GM18499 (cell line): ENCODE measurements at regions not wholly inside any gene's neighbourhood (a gene's known extent, or its start where the extent isn't known, plus 50 kb on each side); places are given as distances from the start of the nearest gene placed in this dataset.
"Not testable (repeated sequence)": the region's sequence is repeated elsewhere in the genome, so short reads cannot be mapped to it uniquely, and the experiment has no call there.

ENCODE experiments used
- ATAC-seq: cut with Tn5 transposase; IDR thresholded peaks from one replicate; pipeline ENCODE4 v1.9.1; 2021; ENCODE audit warnings: moderate number of reproducible peaks; ENCODE audit not compliant: insufficient read depth, unreplicated experiment

DNA sequence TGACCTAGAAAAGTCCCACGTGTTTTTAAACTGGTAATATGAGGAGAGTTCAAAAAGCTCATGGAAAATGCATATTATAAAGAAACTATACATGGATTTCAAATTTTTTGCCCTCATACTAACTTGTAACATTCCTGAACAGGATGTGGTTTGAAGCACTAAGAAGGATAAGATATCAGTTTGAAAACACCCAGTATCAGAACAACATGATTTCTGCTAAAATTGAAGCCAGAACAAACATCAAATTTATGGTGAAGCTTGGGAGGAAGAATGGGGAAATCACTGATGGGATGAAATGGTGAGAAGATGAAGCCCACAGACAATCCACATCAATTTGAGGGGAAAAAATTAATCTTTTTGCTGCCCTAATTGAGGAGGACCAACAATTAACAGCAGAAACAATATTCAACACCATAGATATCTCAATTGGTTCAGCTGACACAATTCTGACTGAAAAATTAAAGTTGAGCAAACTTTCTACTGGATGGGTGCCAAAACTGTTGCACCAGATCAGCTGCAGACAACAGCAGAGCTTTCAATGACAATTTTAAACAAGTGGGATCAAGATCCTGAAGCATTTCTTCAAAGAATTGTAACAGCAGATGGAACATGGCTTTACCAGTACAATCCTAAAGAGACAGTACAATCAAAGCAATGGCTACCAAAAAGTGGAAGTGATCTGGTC is 113.2 kb upstream of the SNX2 start:
- no peak for ATAC-seq

DNA sequence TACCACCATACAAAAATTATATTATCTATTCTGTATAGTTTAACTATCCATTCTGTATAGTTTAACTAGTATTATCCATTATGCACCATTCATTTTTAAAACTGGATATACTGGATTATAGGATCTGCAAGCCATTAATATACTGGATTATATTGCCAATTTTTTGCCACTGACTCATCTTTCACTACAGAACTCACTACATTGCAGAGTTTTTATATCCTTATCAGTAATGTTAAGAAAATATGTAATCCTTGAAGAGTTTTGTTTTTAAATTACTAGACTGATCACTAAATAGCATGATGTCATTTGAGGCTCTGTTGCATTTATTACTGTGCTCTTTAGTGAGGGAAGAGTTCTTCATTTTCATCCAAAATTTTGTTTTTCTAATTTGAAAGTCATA is 109.8 kb upstream of the SNX2 start:
- ATAC-seq = no peak

DNA sequence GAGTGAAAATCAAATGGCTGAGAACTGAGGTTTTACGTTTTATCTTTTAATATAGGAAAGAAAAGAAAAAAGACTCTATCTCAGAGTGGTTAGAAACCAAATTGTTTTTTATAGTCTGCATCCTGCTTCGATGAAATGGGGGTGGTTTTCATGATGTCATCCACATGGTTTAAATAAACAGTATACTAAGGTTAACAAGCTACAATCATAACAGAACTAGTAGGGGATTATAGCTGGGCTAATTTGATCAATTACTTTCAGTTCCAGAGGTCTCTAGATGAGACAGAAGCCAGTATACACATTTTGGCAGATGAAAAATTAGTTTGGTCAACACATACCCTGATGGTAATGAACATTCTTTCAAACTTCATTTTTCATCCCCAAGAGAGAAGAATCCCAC is 106.3 kb upstream of the SNX2 start:
- ATAC-seq = peak; percentile 57

DNA sequence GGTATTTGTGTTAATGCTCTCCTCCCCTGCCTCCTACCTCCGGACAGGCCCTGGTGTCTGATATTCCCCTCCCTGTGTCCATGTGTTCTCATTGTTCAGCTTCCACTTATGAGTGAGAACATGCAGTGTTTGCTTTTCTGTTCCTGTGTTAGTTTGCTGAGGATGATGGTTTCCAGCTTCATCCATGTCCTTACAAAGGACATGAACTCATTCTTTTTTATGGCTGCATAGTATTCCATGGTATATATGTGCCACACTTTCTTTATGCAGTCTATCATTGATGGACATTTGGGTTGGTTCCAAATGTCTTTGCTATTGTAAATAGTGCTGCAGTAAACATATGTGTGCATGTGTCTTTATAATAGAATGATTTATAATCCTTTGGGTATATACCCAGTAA is 105.2 kb upstream of the SNX2 start:
- ATAC-seq = not testable (repeated sequence)

DNA sequence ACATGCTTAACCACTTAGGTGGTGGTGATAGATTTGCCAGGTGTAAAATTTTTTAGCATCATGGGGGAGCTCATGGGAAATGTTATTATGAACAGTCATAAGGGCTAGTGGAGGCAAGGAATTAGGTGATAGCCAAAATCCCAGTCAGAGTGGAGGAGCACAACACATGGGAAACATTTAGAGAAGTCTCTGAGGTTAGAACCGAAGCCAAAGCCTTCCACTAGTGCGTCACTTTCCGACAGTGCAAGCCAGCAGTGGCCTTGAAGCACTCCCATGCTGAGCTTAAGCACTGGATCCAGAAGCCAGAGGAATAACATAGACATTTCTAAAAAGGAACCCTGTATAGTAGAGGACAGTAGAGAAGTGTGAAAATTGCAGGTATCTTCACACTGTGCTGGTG is 101.5 kb upstream of the SNX2 start:
- ATAC-seq = no peak

DNA sequence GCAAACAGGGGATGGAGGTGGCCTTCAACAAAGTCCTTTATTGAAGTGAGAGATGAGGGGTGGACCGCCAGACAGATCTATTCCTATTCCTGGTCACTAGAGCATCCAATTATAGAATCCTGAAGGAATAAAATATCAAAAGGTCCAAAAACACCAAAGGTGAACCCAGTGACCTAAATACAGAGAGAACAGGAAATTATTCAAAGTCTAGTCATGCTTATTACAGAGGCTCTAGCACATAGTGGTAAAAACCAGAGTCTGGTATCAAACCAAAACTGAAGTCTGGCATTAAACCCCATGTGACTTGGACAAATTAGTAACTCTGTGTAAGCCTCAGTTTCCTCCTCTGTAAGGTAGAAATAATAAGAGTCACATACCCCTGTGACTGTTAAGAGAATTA is 100.5 kb upstream of the SNX2 start:
- no peak for ATAC-seq

DNA sequence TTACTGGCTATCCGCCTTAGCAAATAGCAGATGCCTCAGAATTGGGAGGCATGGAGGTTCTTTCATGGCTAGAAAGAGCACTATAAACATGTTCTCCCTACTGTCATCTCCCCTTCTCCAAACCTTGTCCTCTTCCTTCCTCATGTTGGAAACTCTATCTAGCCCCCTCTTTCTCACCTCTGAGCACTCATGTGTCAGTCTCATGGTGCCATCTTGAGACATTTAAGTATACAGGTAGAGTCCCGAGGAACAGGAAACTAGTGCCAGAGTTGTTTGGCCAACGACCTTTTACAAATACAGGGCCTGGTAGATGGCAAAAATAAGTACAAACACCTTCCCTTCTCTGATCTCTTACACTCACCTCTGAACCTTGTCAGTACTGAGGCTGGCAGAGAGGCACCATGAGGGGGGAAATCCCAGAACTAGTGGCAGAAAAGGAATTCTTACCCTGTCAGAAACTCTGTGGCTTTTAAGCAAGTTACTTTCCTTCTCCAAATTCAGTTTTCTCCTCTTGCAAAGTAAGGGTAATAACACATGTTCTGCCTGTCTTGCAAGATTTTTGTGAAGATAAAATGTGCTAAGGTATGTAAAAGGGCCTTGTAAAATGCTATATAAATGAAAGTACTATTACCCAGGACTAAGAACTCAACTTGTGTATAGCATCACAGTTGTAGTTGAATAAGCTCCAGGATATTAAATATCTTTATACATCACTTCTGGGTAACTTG is 94.1 kb upstream of the SNX2 start:
- no peak for ATAC-seq

DNA sequence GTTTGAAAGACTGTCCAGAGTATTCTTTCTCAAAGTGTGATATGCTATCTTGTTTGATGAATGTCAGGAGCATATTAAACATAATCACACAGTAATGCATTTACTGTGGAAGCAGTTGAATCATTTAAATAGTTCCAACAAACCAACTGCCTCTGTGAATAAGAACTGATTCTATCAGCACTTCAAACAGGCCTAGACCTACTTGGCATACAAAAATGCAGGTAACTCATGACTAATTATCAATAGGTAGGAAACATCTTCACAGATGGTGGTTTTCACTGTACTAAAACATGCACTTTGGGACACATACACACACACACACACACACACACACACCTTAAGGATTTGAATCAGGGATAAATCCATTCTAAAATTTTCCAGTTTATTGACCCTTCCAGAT is 91.2 kb upstream of the SNX2 start:
- ATAC-seq = no peak

DNA sequence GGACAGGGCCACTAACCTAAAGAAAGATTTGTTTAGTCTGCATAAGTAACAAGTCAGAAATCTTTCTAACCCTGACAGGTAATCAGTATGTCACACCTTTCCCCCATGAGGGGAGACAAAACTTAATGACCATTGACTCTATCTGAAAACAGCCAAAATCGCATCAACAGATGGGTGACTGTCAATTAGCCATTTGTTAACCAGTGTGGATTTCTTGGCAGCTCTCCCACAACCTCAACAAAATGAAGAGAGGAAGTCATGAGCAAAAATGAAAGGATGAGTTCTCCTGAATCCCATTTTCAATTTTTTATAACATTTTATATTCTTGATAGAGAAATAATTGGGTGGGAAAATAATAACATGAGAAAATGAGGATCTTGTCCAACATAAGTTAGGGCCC is 84.6 kb upstream of the SNX2 start:
- ATAC-seq = no peak

DNA sequence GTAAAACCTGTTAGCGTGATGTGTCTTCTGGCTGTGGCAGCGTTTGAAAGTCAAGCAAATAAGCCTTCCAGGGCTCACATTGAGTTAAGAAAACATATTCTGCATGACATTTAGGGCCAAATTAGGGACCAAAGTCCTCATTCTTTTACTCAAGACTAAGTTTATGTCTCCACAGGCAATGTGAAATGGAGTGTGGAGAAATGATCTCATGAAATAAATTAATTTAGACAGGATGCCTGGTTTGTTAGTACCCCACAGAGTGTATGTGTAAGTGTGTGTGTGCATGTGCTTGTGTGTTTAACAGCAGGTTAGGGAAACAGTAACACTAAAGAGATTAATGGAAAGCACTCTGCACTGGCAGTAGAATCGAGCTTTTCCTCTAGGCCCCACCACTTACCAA is 82.9 kb upstream of the SNX2 start:
- no peak for ATAC-seq

DNA sequence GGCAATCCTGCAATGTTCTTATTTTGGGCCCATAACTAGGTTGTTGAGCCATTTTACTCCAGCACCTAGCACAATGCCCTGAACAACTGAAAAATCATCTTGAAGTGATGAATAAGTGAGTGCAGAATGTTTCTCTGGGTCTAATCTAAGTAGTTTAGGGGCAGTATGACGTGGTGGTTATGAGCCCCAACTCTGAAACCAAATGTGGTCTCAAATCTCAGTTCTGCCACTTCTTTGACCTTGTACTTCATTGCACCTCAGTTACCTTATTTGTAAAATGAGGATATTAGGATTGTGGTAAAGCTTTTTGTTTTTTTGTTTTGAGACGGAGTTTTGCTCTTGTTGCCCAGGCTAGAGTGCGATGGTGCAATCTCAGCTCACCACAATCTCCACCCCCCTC is 80.9 kb upstream of the SNX2 start:
- ATAC-seq = no peak

DNA sequence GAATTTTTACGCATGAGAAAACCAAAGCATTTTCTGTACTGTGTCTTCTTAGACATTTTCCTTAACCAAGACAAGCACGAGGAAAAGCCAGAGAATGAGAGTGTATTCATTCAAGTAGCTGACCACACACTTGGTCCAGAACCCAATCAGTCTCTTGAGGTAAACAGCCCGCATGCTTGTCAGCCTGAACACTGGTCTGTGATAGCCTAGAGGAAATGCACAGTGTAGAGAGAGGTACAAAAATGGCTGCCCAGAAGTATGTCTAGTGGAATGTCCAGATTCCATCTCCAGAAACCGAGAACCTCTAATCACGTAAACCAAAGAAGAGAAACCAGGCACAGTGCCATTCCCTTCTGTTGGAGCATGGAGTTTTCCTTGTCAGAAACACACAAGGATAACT is 80.0 kb upstream of the SNX2 start:
- no peak for ATAC-seq

DNA sequence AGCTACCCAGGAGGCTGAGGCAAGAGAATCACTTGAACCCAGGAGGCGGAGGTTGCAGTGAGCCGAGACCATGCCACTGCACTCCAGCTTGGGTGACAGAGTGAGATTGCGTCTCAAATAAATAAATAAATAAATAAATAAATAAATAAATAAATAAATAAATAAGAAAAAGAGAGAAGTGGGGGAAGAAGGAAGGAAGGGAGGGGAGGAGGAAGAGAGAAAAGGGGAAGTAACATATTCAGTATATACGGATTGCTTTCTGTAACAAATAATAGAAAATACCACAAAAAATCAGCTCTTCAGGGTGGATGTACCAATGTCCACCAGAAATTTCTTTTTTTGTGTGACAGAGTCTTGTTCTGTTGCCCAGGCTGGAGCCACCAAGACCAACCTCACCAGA is 78.1 kb upstream of the SNX2 start:
- not testable (repeated sequence) for ATAC-seq

DNA sequence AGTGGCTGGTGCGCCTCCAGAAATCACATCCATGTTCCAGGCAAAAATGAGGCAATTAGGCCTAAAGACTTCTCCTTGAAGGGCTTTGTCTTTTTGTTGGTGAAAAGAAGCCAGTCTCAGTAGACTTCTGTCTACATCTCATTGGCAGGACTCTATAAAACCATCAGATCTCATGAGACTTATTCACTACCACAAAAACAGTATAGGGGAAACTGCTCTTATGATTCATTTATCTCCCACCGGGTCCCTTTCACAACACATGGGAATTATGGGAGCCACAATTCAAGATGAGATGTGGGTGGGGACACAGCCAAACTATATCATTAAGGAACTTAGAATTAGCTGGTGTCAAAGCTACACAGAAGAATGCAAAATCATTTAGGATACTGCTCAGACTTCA is 77.7 kb upstream of the SNX2 start:
- no peak for ATAC-seq

DNA sequence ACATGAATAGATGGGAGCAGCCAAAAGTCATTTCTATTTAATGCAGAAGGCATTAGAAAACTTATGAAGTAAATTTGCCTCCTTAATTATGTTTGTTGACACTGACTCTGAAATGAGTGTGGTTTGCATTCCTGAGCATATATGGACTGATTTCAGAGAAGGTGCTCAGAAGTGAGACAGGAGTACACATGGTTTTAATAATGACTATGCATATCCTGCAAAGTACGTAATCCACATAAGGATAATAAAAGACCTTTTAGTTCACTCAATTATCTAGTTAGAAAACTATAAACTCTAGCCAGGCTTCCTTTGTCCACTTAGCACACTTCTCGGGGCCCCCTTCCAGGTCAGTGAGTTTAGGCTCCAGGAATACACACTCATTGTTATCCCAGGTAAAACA is 75.7 kb upstream of the SNX2 start:
- no peak for ATAC-seq

DNA sequence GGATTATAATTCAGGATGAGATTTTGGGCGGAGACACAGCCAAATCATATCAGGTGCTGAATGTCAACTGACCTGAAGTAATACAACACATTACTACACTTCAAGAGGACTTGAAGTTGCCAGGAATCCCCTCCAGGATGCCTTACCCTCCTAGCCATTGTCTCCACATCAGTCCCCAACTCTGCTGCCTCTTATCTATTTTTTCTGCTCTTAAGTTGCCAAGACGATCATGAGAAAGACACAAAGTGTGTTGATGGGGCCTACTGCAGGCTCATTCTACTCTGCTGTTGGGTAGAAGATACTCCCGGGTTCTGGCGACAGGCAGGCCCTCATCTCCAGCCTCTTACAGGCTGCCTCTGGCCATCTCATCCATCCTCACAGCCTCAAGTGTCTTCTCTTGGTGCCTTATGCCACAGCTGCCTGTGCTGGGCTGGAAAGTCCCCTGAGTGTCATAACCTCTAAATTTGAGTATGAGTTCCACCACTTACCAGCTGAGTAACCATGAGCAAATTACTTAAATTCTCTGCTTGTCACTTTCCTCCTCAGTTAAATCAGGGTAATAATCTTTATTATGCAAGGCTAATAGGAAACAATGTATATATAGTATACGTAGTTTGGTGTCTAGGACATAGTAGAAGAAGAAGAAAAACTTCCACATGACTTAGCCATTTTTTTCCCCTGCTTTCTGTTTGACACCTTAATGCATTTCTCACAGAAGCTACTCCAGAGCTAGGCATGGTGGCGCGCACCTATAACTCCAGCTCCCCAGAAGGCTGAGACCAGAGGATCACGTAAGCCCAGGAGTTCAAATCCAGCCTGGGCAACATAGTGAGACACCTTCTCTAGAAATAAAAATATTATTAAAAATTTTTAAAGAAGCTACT is 73.0 kb upstream of the SNX2 start:
- peak; percentile 98 for ATAC-seq

DNA sequence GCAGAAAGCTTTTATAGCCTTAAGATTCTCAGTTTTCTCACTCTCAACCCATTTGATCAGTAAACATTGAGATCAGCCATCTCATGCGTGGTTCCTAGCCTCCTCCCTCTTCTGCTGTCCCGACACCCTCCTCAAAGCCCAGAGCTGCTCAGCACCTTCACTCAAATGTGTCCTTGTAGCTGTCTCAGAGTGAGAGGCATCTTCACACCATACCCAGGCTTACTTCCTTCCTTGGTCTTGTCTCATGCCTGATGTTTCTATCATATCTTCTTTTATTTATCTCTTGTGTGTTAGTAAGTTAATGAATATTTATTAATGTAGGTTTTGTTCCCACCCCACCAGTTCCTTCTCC is 72.4 kb upstream of the SNX2 start:
- no peak for ATAC-seq

DNA sequence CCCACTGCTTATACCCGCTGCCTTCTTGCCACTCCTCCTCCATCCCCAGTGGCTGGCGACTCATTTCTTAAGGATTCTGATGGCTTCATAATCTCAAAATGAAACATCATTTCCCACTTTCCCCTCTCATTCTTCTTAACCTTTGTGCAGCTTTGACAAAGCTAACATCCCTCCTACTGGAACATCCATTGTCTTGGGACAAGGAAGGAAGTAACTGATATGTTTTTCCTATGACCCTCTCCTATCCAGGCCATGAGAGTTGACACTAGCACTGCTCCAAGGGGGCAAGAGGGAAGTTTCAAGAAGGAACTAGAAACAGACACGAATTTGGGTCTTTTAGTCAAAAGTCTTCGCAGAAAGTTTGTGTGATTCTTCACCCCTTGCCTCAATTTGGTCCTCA is 71.7 kb upstream of the SNX2 start:
- ATAC-seq = no peak

DNA sequence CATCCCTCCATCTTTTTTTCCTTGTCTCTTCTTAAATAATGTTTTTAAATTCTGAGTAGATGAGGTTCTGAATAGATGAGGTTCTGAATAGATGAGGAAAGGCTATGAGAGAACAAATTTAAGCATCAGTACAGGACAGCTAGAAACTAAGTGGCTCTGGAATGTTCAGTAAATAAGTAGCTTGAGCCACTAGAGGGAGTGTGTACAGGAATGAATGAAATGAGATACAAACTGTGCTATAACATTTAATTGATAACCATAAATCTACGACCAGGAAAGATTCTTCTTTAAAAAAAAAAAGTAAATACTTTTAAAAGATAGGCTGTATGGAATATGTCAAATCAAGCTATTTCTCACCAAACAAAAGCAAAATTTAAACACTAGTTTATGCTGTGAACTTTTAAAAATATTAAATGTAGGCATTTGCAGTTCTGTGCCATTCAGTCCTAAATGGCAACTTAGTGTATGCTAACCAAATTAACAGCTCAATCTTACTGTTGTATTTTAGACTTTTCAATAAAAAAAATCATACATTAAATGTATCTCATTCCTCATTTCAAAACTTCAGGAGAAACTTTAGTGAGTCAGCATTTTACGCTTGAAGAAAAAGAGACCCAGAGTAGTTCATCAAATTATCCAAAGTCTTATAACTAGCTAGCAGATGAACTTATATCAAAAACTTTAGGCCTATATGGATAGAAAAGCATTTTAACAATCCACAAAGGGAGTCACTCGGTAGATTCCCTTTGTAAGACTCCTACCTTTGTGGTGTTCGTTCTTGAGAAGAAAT is 70.4 kb upstream of the SNX2 start:
- ATAC-seq = no peak

DNA sequence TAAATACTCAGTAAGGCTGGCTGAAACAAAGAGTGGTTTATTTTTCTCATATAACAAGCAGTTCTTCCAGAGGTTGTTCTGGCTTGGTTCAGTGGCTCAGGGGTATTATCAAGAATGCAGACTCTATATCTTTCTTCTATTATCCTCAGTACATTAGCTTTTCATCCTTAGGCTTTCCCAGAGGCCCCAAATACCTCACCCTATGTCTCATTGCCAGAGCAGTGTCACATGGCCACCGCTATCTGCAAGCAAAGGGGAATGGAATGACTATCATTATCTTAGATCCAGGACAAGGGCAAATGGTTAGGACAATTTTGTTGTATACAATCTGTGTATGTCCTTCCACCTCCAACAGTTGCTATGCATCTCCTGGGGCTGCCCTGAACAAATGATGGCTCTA is 69.0 kb upstream of the SNX2 start:
- no peak for ATAC-seq

DNA sequence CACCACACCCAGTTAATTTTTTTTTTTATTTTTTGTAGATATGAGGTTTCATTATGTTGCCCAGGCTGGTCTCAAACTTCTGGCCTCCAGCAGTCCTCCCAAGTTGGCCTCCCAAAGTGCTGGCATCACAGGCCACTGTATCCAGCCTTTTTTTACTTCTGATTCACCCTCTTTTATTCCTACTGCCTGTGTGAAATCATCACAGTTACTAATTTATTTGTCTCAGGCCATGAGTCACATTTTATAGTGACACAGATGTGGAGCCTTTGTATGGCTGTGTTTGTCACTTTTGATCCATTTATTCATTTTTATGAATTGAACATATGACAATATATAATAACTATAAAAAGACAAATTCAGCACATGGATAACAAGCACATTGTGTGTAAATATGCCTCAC is 67.1 kb upstream of the SNX2 start:
- no peak for ATAC-seq
